GM12878 (cell line): ENCODE measurements at regions not wholly inside any gene's neighbourhood (a gene's known extent, or its start where the extent isn't known, plus 50 kb on each side); places are given as distances from the start of the nearest gene placed in this dataset.

Source experiments
- ATAC-seq: fragments of 200-7000 bp; cut with Tn5 transposase; 3 replicates; pipeline ENCODE4 v1.9.1; 2020; ENCODE audit warnings: mild to moderate bottlenecking, moderate library complexity
- BruUV-seq: library from RNA; stranded (reverse); fragments of 400-500 nt; replicated peaks from 2 replicates; lab custom pipeline; 2021; lab: Mats Ljungman, UMichigan
- CTCF ChIA-PET: fragments of 300-600 bp; sonication (Branson Sonifier 250); formaldehyde crosslinking; extraction: SDS; loops from one replicate; lab custom pipeline; 2021; ENCODE audit warnings: inconsistent platforms; lab: Yijun Ruan, JAX
- POLR2A ChIA-PET: fragments of 350-600 bp; formaldehyde crosslinking; extraction: SDS; loops from one replicate; lab custom pipeline; 2021; ENCODE audit warnings: inconsistent platforms; lab: Charles Lee
- RAD21 ChIA-PET: fragments of 300-600 bp; sonication (Branson Sonifier 250); formaldehyde crosslinking; loops from one replicate; lab custom pipeline; 2023; ENCODE audit warnings: antibody characterized with exemption; ENCODE audit not compliant: unreplicated experiment; lab: Charles Lee
- SMC1A ChIA-PET: fragments of 300-600 bp; sonication (Branson Sonifier 250); formaldehyde crosslinking; loops from one replicate; lab custom pipeline; 2023; ENCODE audit not compliant: unreplicated experiment, uncharacterized antibody; lab: Charles Lee
- DNase-seq: peaks from one replicate; pipeline ENCODE4 v3.0.0-alpha.2; 2011; ENCODE audit warnings: low read depth, low spot score
- FAIRE-seq: peaks from 3 replicates; lab custom pipeline; 2011; peaks lifted over from hg19 to GRCh38; lab: Jason Lieb, UNC
- H2AFZ ChIP-seq: 2 replicates; pipeline ENCODE4 v1.6.0; 2011; ENCODE audit warnings: low read depth, low read length, control low read depth; ENCODE audit not compliant: control insufficient read depth
- H3K27ac ChIP-seq: 2 replicates; pipeline ENCODE4 v1.5.1; 2011; ENCODE audit warnings: control low read depth; ENCODE audit not compliant: control insufficient read depth, insufficient read depth
- H3K27me3 ChIP-seq, 2 experiments: replicated peaks in 1 of 2; 2 replicates each; pipeline versions ENCODE4 v1.6.0 to v1.6.1; 2011; ENCODE audit warnings: low read length in 1 of 2; ENCODE audit not compliant: control insufficient read depth in 2 of 2, insufficient read depth in 2 of 2
- H3K36me3 ChIP-seq, 2 experiments: 2 replicates each; pipeline ENCODE4 v1.5.1; 2011; ENCODE audit warnings: low read length in 1 of 2; ENCODE audit not compliant: control insufficient read depth in 2 of 2, insufficient read depth in 2 of 2
- H3K4me1 ChIP-seq: 2 replicates; pipeline ENCODE4 v1.6.1; 2011; ENCODE audit warnings: mild to moderate bottlenecking, low read length, moderate library complexity, mixed read lengths; ENCODE audit not compliant: control insufficient read depth, insufficient read depth
- H3K4me2 ChIP-seq: 2 replicates; pipeline ENCODE4 v1.6.0; 2011; ENCODE audit warnings: control low read depth; ENCODE audit not compliant: control insufficient read depth, insufficient read depth
- H3K4me3 ChIP-seq: fragments of 200-600 bp; sonication (generic); 2 replicates; pipeline ENCODE4 v1.5.1; 2016
- H3K79me2 ChIP-seq: 2 replicates; pipeline ENCODE4 v1.6.0; 2011; ENCODE audit warnings: low read length; ENCODE audit not compliant: control insufficient read depth, insufficient read depth
- H3K9ac ChIP-seq: 2 replicates; pipeline ENCODE4 v1.8.0; 2011; ENCODE audit warnings: low read length, control low read depth, mixed read lengths; ENCODE audit not compliant: control insufficient read depth, insufficient read depth
- H3K9me3 ChIP-seq: replicated peaks from 3 replicates; pipeline ENCODE4 v1.5.1; 2011; ENCODE audit warnings: mild to moderate bottlenecking, low read length; ENCODE audit not compliant: control insufficient read depth, insufficient read depth
- H4K20me1 ChIP-seq: 2 replicates; pipeline ENCODE4 v1.6.0; 2011; ENCODE audit not compliant: control insufficient read depth, insufficient read depth
- ATF7 ChIP-seq: fragments of 450-650 bp; IDR thresholded peaks from 2 replicates; pipeline ENCODE4 v1.6.1; 2016; ENCODE audit warnings: low read depth, mild to moderate bottlenecking
- BCL11A ChIP-seq: IDR thresholded peaks from 2 replicates; pipeline ENCODE4 v1.6.1; 2011; ENCODE audit warnings: low read depth, low read length
- EGR1 ChIP-seq, 2 experiments: IDR thresholded peaks; 1 replicate in 1 of 2; 2 replicates in 1 of 2; pipeline ENCODE4 v1.6.1; 2011 to 2012; ENCODE audit warnings: low read depth in 2 of 2, low read length in 2 of 2, borderline replicate concordance in 1 of 2, mild to moderate bottlenecking in 1 of 2, moderate library complexity in 1 of 2
- FOXM1 ChIP-seq: IDR thresholded peaks from 2 replicates; pipeline ENCODE4 v1.6.1; 2012; ENCODE audit warnings: low read depth, mild to moderate bottlenecking, inconsistent platforms, low read length, moderate library complexity
- GATAD2B ChIP-seq: fragments of 450-650 bp; conservative IDR thresholded peaks from 2 replicates; pipeline ENCODE4 v1.6.1; 2017; ENCODE audit warnings: low read depth, mild to moderate bottlenecking, moderate library complexity
- NFXL1 ChIP-seq: fragments of 450-650 bp; IDR thresholded peaks from 2 replicates; pipeline ENCODE4 v1.6.1; 2017; ENCODE audit warnings: antibody characterized with exemption, mild to moderate bottlenecking, borderline replicate concordance
- NRF1 ChIP-seq: conservative IDR thresholded peaks from 2 replicates; pipeline ENCODE4 v1.6.1; 2011; ENCODE audit warnings: mild to moderate bottlenecking, low read depth, low read length, improper control_type of control experiment
- SPI1 ChIP-seq: IDR thresholded peaks from 2 replicates; pipeline ENCODE4 v1.6.1; 2011; ENCODE audit warnings: low read depth, mild to moderate bottlenecking, low read length, moderate library complexity, borderline replicate concordance; ENCODE audit not compliant: insufficient read depth
- SREBF1 ChIP-seq: IDR thresholded peaks from 2 replicates; pipeline ENCODE4 v1.6.1; 2012; ENCODE audit warnings: mild to moderate bottlenecking, low read length
- SUZ12 ChIP-seq: fragments of 200-600 bp; sonication (generic); IDR thresholded peaks from one replicate; pipeline ENCODE4 v1.6.1; 2018; ENCODE audit warnings: antibody characterized with exemption, mild to moderate bottlenecking; ENCODE audit not compliant: unreplicated experiment
- ZBED1 ChIP-seq: IDR thresholded peaks from 2 replicates; pipeline ENCODE4 v1.6.1; 2016; ENCODE audit warnings: borderline replicate concordance
- WGBS: methylation state at CpG from one replicate; pipeline ENCODE4 v1.1.6; 2016; ENCODE audit warnings: low lambda C conversion rate; ENCODE audit not compliant: insufficient replicate concordance, insufficient coverage; ENCODE audit errors: missing lambda C conversion rate; 5-methylcytosine and 5-hydroxymethylcytosine counted together
- in situ Hi-C: fragments of 300-500 bp; cut with MboI; formaldehyde crosslinking; loops from 9 replicates; pipeline ENCODE4 v1.14.3; 2018; ENCODE audit warnings: mixed read lengths
- intact Hi-C: fragments of 100-400 bp; cut with micrococcal nuclease; formaldehyde crosslinking; loops from one replicate; pipeline ENCODE4 v1.14.2; 2022; ENCODE audit not compliant: unreplicated experiment
- TF ChIP-seq, protein P1 (sequence below): fragments of 450-650 bp; IDR thresholded peaks from 2 replicates; pipeline ENCODE4 v1.6.1; 2014; ENCODE audit warnings: mild to moderate bottlenecking
- TF ChIP-seq, protein P2 (sequence below): fragments of 150-350 bp; IDR thresholded peaks from 2 replicates; pipeline ENCODE4 v1.6.1; 2016; ENCODE audit warnings: low read depth, low read length

DNA sequence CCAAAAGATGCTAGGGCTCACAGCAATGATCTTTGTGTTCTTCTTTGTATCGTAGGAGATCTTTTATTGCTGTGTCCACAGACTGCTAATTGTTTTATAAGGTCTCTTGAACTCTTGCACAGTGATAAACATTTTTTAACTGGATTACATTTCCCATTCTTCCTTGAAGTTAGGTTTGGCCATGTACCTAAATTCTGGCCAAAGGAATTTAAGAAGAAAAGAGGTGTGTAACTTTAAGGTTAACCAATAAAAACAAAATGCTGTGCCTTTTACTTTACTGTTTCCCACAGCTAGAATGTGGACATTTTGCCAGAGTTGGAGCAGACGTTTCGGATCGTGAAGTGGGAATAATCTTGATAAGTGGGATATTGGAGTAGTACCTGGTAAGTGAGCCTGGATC, 82.6 kb upstream of the GPC6 start:
- no peak for FAIRE-seq
- Histone ChIP-seq H4K20me1 (no peaks in the 10 kb centered on the region), H3K9ac (no peak overlapping the region), H2AFZ (no peak overlapping the region), H3K79me2 (no peaks in the 10 kb centered on the region), H3K4me3 (no peak overlapping the region), H3K4me2 (no peak overlapping the region), H3K9me3 (no peaks in the 10 kb centered on the region), H3K27me3 (no peaks in the 10 kb centered on the region), H3K4me1 (no peaks in the 10 kb centered on the region), H3K27ac (no peak overlapping the region), H3K36me3 (no peaks in the 10 kb centered on the region)
- ATAC-seq, result no peak
- SMC1A ChIA-PET, result no interaction called here
- BruUV-seq, result no TSS peak
- intact Hi-C loops, result no loop called here
- no peak for DNase-seq
- CTCF ChIA-PET, result no interaction called here
- in situ Hi-C loops, result no loop called here
- 20% methylated on average over 4 of the region's 4 CpGs for WGBS
- RAD21 ChIA-PET, result no interaction called here
- POLR2A ChIA-PET, result no interaction called here
- TF ChIP-seq GATAD2B, result no peak
- TF ChIP-seq ATF7, result no peak
- no peak for TF ChIP-seq FOXM1
- TF ChIP-seq NRF1, result no peak
- TF ChIP-seq EGR1 (IDR thresholded peaks at IDR 0.05; ENCODE audit: borderline replicate concordance in 1 of 2, low read depth in 2 of 2, low read length in 2 of 2), result no peak
- no peak for TF ChIP-seq SPI1
- TF ChIP-seq BCL11A, result no peak
- TF ChIP-seq SREBF1, result no peak
- TF ChIP-seq NFXL1, result no peak
- TF ChIP-seq, protein P1, sequence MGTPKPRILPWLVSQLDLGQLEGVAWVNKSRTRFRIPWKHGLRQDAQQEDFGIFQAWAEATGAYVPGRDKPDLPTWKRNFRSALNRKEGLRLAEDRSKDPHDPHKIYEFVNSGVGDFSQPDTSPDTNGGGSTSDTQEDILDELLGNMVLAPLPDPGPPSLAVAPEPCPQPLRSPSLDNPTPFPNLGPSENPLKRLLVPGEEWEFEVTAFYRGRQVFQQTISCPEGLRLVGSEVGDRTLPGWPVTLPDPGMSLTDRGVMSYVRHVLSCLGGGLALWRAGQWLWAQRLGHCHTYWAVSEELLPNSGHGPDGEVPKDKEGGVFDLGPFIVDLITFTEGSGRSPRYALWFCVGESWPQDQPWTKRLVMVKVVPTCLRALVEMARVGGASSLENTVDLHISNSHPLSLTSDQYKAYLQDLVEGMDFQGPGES, result no peak
- no peak for TF ChIP-seq SUZ12
- no peak for TF ChIP-seq ZBED1
- TF ChIP-seq, protein P2, sequence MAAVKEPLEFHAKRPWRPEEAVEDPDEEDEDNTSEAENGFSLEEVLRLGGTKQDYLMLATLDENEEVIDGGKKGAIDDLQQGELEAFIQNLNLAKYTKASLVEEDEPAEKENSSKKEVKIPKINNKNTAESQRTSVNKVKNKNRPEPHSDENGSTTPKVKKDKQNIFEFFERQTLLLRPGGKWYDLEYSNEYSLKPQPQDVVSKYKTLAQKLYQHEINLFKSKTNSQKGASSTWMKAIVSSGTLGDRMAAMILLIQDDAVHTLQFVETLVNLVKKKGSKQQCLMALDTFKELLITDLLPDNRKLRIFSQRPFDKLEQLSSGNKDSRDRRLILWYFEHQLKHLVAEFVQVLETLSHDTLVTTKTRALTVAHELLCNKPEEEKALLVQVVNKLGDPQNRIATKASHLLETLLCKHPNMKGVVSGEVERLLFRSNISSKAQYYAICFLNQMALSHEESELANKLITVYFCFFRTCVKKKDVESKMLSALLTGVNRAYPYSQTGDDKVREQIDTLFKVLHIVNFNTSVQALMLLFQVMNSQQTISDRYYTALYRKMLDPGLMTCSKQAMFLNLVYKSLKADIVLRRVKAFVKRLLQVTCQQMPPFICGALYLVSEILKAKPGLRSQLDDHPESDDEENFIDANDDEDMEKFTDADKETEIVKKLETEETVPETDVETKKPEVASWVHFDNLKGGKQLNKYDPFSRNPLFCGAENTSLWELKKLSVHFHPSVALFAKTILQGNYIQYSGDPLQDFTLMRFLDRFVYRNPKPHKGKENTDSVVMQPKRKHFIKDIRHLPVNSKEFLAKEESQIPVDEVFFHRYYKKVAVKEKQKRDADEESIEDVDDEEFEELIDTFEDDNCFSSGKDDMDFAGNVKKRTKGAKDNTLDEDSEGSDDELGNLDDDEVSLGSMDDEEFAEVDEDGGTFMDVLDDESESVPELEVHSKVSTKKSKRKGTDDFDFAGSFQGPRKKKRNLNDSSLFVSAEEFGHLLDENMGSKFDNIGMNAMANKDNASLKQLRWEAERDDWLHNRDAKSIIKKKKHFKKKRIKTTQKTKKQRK, result no peak
